Body of pancreas (tissue), 4 donors: ENCODE measurements at regions not wholly inside any gene's neighbourhood (a gene's known extent, or its start where the extent isn't known, plus 50 kb on each side); places are given as distances from the start of the nearest gene placed in this dataset.

ENCODE experiments used
- ATAC-seq: fragments of 150-250 bp; one replicate; pipeline ENCODE4 v1.9.1; 2016
- DNase-seq, 4 donors: peaks; one replicate each; pipeline ENCODE4 v3.0.0-alpha.2; 2019
- H3K27ac ChIP-seq, 4 donors: fragments of 200-600 bp; sonication (generic); 1 replicate in 3 of 4; 2 replicates in 1 of 4; pipeline versions ENCODE4 v1.5.1 to v1.6.1; 2016 to 2019; ENCODE audit warnings: mild to moderate bottlenecking in 1 of 4, mixed read lengths in 1 of 4, moderate library complexity in 1 of 4
- H3K27me3 ChIP-seq, 2 donors: fragments of 200-600 bp; sonication (generic); one replicate each; pipeline ENCODE4 v1.6.0; 2016; ENCODE audit warnings: mild to moderate bottlenecking in 1 of 2
- H3K36me3 ChIP-seq, 2 donors: fragments of 200-600 bp; sonication (generic); replicated peaks in 1 of 2; 2 replicates each; pipeline ENCODE4 v1.5.1; 2016; ENCODE audit warnings: low read depth in 2 of 2; ENCODE audit not compliant: insufficient read depth in 1 of 2
- H3K4me1 ChIP-seq: fragments of 200-600 bp; sonication (generic); one replicate; pipeline ENCODE4 v1.6.0; 2016
- H3K4me3 ChIP-seq, 2 donors: fragments of 200-600 bp; sonication (generic); 1 replicate in 1 of 2; 2 replicates in 1 of 2; pipeline ENCODE4 v1.5.1; 2016 to 2019
- H3K9me3 ChIP-seq, 3 donors: fragments of 200-600 bp; sonication (generic); 1 replicate in 2 of 3; 2 replicates in 1 of 3; pipeline ENCODE4 v1.5.1; 2016
- CTCF ChIP-seq, 7 experiments: fragments of 450-650 bp in 4 of 7; fragments of 200-600 bp in 3 of 7; sonication (generic) in 3 of 7; IDR thresholded peaks; one replicate each; pipeline ENCODE4 v1.5.1; 2016 to 2019; ENCODE audit warnings: antibody characterized with exemption in 7 of 7
- POLR2A ChIP-seq, 3 donors: fragments of 450-650 bp; IDR thresholded peaks; one replicate each; pipeline ENCODE4 v1.6.1; 2016; ENCODE audit warnings: antibody characterized with exemption in 3 of 3, mild to moderate bottlenecking in 2 of 3
- whole genome bisulfite sequencing, 2 donors: methylation state at CpG; one replicate each; pipeline ENCODE4 v1.1.5; 2017; 5-methylcytosine and 5-hydroxymethylcytosine counted together
- intact Hi-C: fragments of 100-400 bp; cut with DNase I; formaldehyde crosslinking; loops from one replicate; pipeline ENCODE4 v1.15.1; 2023

- H3K36me3 ChIP-seq, result no peaks in the 10 kb centered on the region
- ATAC-seq, result no peak
- H3K27me3 ChIP-seq, result no peaks in the 10 kb centered on the region
- H3K27ac ChIP-seq, result no peak overlapping the region
- H3K4me3 ChIP-seq, result no peak overlapping the region
- TF ChIP-seq POLR2A (IDR thresholded peaks at IDR 0.05) (no peak), CTCF (IDR thresholded peaks at IDR 0.05) (no peak)
- WGBS, 2 donors, result 60 to 76% methylated on average over 2 of the region's 2 CpGs
- intact Hi-C loops, result no loop called here
- no peak for DNase-seq
- no peaks in the 10 kb centered on the region for H3K4me1 ChIP-seq
- no peaks in the 10 kb centered on the region for H3K9me3 ChIP-seq
Measured at GRCh38 chr10:111973306-111973705, 210.3 kb downstream of the GPAM start.

- Histone ChIP-seq H3K4me1 (no peaks in the 10 kb centered on the region), H3K27me3 (no peaks in the 10 kb centered on the region), H3K36me3 (no peaks in the 10 kb centered on the region), H3K27ac (no peak overlapping the region), H3K4me3 (no peak overlapping the region), H3K9me3 (no peaks in the 10 kb centered on the region)
- 69 to 71% methylated on average over 1 of the region's 1 CpG for WGBS, 2 donors
- no peak for DNase-seq
- ATAC-seq, result no peak
- no peak for TF ChIP-seq CTCF (IDR thresholded peaks at IDR 0.05)
- TF ChIP-seq POLR2A (IDR thresholded peaks at IDR 0.05), result no peak
- intact Hi-C loops, result no loop called here
Measured at GRCh38 chr10:111973826-111974225, 209.7 kb downstream of the GPAM start.

GRCh38 chr10:111974325-111974724 is 209.2 kb downstream of the GPAM start:
- ATAC-seq (no peak), DNase-seq (no peak)
- 54 to 58% methylated on average over 4 of the region's 4 CpGs for WGBS, 2 donors
- Histone ChIP-seq H3K27me3 (no peaks in the 10 kb centered on the region), H3K4me1 (no peaks in the 10 kb centered on the region), H3K4me3 (no peak overlapping the region), H3K36me3 (no peaks in the 10 kb centered on the region), H3K9me3 (no peaks in the 10 kb centered on the region), H3K27ac (no peak overlapping the region)
- TF ChIP-seq CTCF (IDR thresholded peaks at IDR 0.05) (no peak), POLR2A (IDR thresholded peaks at IDR 0.05) (no peak)
- intact Hi-C loops, result no loop called here

GRCh38 chr10:111976557-111976956 is 207.0 kb downstream of the GPAM start:
- intact Hi-C loops, result no loop called here
- no peak for ATAC-seq
- 48 to 63% methylated on average over 2 of the region's 2 CpGs for WGBS, 2 donors

More at GRCh38 chr10:111976557-111976956, 207.0 kb downstream of the GPAM start:
- H3K27me3 ChIP-seq, result no peaks in the 10 kb centered on the region
- no peak for DNase-seq
- no peaks in the 10 kb centered on the region for H3K9me3 ChIP-seq
- H3K4me3 ChIP-seq, result no peak overlapping the region
- H3K27ac ChIP-seq, result no peak overlapping the region
- TF ChIP-seq POLR2A (IDR thresholded peaks at IDR 0.05) (no peak), CTCF (IDR thresholded peaks at IDR 0.05) (no peak)
- no peaks in the 10 kb centered on the region for H3K4me1 ChIP-seq
- no peaks in the 10 kb centered on the region for H3K36me3 ChIP-seq
